DOHH2 (cell line): ENCODE measurements at regions not wholly inside any gene's neighbourhood (a gene's known extent, or its start where the extent isn't known, plus 50 kb on each side); places are given as distances from the start of the nearest gene placed in this dataset.

ENCODE experiments used
- H3F3A ChIP-seq: fragments of 200-600 bp; sonication (generic), shearing (Covaris generic); 2 replicates; pipeline ENCODE4 v1.6.0; 2016; ENCODE audit warnings: antibody characterized with exemption, mild to moderate bottlenecking; ENCODE audit not compliant: control insufficient read depth, insufficient read depth
- H3K27ac ChIP-seq: fragments of 200-600 bp; sonication (generic); 2 replicates; pipeline ENCODE4 v1.5.1; 2014; ENCODE audit warnings: low read depth, mild to moderate bottlenecking, low read length, moderate library complexity
- H3K27me3 ChIP-seq: fragments of 200-600 bp; sonication (generic); 2 replicates; pipeline ENCODE4 v1.6.1; 2014; ENCODE audit warnings: mild to moderate bottlenecking, low read length, mixed read lengths; ENCODE audit not compliant: control insufficient read depth
- H3K36me3 ChIP-seq: fragments of 200-600 bp; sonication (generic); 2 replicates; pipeline ENCODE4 v1.6.1; 2014; ENCODE audit warnings: mild to moderate bottlenecking, low read length, moderate library complexity, mixed read lengths; ENCODE audit not compliant: control insufficient read depth
- H3K4me1 ChIP-seq: fragments of 200-600 bp; sonication (generic); 2 replicates; pipeline ENCODE4 v1.6.1; 2014; ENCODE audit warnings: mild to moderate bottlenecking, low read length, mixed read lengths; ENCODE audit not compliant: control insufficient read depth
- H3K4me2 ChIP-seq: fragments of 200-600 bp; sonication (generic); 2 replicates; pipeline ENCODE4 v1.6.0; 2014; ENCODE audit warnings: mild to moderate bottlenecking, low read length, moderate library complexity
- H3K4me3 ChIP-seq: fragments of 200-600 bp; sonication (generic); 2 replicates; pipeline ENCODE4 v1.5.1; 2014; ENCODE audit warnings: mild to moderate bottlenecking, low read length, mixed read lengths
- H3K79me2 ChIP-seq: fragments of 200-600 bp; sonication (generic); 2 replicates; pipeline ENCODE4 v1.6.1; 2014; ENCODE audit warnings: mild to moderate bottlenecking, low read length, mixed read lengths; ENCODE audit not compliant: control insufficient read depth
- H3K9me2 ChIP-seq: fragments of 200-600 bp; sonication (generic); replicated peaks from 2 replicates; pipeline ENCODE4 v1.6.1; 2014; ENCODE audit warnings: mild to moderate bottlenecking, low read length, mixed read lengths; ENCODE audit not compliant: control insufficient read depth
- H3K9me3 ChIP-seq: fragments of 200-600 bp; sonication (generic); 2 replicates; pipeline ENCODE4 v1.6.1; 2014; ENCODE audit warnings: antibody characterized with exemption, low read length, mixed read lengths; ENCODE audit not compliant: control insufficient read depth, insufficient read depth
- H4K20me1 ChIP-seq: fragments of 200-600 bp; sonication (generic); 2 replicates; pipeline ENCODE4 v1.6.0; 2014; ENCODE audit warnings: low read depth, mild to moderate bottlenecking, antibody characterized with exemption, low read length, moderate library complexity; ENCODE audit not compliant: control insufficient read depth, insufficient read depth
- CTCF ChIP-seq: fragments of 200-600 bp; sonication (generic); IDR thresholded peaks from one replicate; pipeline ENCODE4 v1.5.1; 2014; ENCODE audit warnings: antibody characterized with exemption, mild to moderate bottlenecking, low read depth, low read length; ENCODE audit not compliant: poor library complexity, severe bottlenecking
- EZH2phosphoT487 ChIP-seq: fragments of 200-600 bp; sonication (generic); IDR thresholded peaks from 2 replicates; pipeline ENCODE4 v1.6.1; 2017; ENCODE audit warnings: borderline replicate concordance, mild to moderate bottlenecking, antibody characterized with exemption, low read length, moderate library complexity, mixed read lengths

DNA sequence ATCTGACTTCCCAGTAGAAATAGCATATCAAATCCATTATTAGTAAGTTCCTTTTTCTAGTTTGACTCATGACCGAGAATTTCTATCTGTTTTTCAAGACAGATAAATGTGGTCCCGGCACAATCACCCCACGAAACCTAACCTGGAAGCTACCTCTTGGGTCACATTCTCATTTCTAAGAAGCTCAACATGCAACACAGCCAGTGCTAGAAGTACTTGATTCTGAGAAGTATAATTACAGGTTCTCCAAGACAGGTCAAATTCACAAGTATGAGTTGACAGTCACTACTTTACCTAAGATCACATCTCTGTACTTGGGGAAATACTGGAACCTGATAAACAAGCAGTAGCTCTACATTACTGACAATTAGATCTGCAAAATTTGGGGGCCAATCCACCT is 54.0 kb upstream of the PLAC1 start:
- no peaks in the 10 kb centered on the region for H3K4me1 ChIP-seq
- H3K9me3 ChIP-seq, result no peaks in the 10 kb centered on the region
- peaks cover 5% of the 10 kb centered on the region; the same call in 1 of the 2 replicates for H3K27me3 ChIP-seq
- H3K27ac ChIP-seq, result no peak overlapping the region
- H3F3A ChIP-seq, result no peaks in the 10 kb centered on the region
- TF ChIP-seq CTCF (no peak), EZH2phosphoT487 (no peak)
- no peak overlapping the region for H3K4me2 ChIP-seq
- no peaks in the 10 kb centered on the region for H3K79me2 ChIP-seq
- no peaks in the 10 kb centered on the region for H4K20me1 ChIP-seq
- no peaks in the 10 kb centered on the region for H3K9me2 ChIP-seq
- no peaks in the 10 kb centered on the region for H3K36me3 ChIP-seq
- no peak overlapping the region for H3K4me3 ChIP-seq

- no peaks in the 10 kb centered on the region for H3K36me3 ChIP-seq
- H3K27ac ChIP-seq, result no peak overlapping the region
Observed at GRCh38 chrX:134711135-134711921, 53.1 kb upstream of the PLAC1 start.

More at GRCh38 chrX:134711135-134711921, 53.1 kb upstream of the PLAC1 start:
- H3K9me2 ChIP-seq, result no peaks in the 10 kb centered on the region
- TF ChIP-seq EZH2phosphoT487 (no peak), CTCF (no peak)
- H3K4me1 ChIP-seq, result no peaks in the 10 kb centered on the region
- H3K79me2 ChIP-seq, result no peaks in the 10 kb centered on the region
- H3K4me3 ChIP-seq, result no peak overlapping the region
- H3K27me3 ChIP-seq, result peaks cover 5% of the 10 kb centered on the region; the same call in 1 of the 2 replicates
- no peaks in the 10 kb centered on the region for H3F3A ChIP-seq
- H4K20me1 ChIP-seq, result no peaks in the 10 kb centered on the region
- H3K9me3 ChIP-seq, result no peaks in the 10 kb centered on the region
- no peak overlapping the region for H3K4me2 ChIP-seq
